D721Med (cell line): ENCODE measurements at regions not wholly inside any gene's neighbourhood (a gene's known extent, or its start where the extent isn't known, plus 50 kb on each side); places are given as distances from the start of the nearest gene placed in this dataset.

ENCODE experiments used
- DNase-seq: peaks from one replicate; pipeline ENCODE4 v3.0.0; 2011; ENCODE audit warnings: low spot score; ENCODE audit not compliant: insufficient read length
- FAIRE-seq: peaks from 2 replicates; lab custom pipeline; 2011; peaks lifted over from hg19 to GRCh38; lab: Jason Lieb, UNC
- TF ChIP-seq, protein P1 (sequence below): IDR thresholded peaks from 2 replicates; pipeline ENCODE4 v1.5.1; 2012; ENCODE audit warnings: mild to moderate bottlenecking, control low read depth; ENCODE audit not compliant: insufficient read depth; ENCODE audit errors: missing control alignments

GRCh38 chr1:106897976-106898375 is 158.5 kb upstream of the PRMT6 start:
- DNase-seq (no peak), FAIRE-seq (no peak)
- TF ChIP-seq, protein P1, sequence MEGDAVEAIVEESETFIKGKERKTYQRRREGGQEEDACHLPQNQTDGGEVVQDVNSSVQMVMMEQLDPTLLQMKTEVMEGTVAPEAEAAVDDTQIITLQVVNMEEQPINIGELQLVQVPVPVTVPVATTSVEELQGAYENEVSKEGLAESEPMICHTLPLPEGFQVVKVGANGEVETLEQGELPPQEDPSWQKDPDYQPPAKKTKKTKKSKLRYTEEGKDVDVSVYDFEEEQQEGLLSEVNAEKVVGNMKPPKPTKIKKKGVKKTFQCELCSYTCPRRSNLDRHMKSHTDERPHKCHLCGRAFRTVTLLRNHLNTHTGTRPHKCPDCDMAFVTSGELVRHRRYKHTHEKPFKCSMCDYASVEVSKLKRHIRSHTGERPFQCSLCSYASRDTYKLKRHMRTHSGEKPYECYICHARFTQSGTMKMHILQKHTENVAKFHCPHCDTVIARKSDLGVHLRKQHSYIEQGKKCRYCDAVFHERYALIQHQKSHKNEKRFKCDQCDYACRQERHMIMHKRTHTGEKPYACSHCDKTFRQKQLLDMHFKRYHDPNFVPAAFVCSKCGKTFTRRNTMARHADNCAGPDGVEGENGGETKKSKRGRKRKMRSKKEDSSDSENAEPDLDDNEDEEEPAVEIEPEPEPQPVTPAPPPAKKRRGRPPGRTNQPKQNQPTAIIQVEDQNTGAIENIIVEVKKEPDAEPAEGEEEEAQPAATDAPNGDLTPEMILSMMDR: no peak

DNA sequence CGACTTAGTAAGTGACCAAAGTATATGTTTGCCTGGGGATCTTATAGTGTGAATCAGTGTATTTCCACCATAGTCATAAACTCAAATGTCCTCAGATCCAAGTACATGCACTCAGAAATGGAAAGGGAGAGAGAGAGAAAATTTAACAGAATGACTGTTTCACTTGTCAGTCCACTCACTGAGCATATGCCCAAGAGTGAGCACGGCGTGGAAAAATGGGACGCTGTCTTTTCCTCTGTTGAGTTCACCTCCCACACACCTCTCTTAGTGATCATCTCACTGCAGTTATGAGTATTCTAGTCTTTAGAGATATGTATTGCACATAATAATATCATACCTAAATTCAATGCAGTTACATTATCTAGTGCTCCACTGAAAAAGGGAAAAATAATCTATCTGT is 156.8 kb upstream of the PRMT6 start:
- DNase-seq (no peak), FAIRE-seq (no peak)
- TF ChIP-seq, protein P1: no peak

GRCh38 chr1:106907795-106908194 is 148.7 kb upstream of the PRMT6 start:
- TF ChIP-seq, protein P1: no peak
- FAIRE-seq (no peak), DNase-seq (no peak)

GRCh38 chr1:106908689-106909088 is 147.8 kb upstream of the PRMT6 start:
- TF ChIP-seq, protein P1: no peak
- FAIRE-seq (no peak), DNase-seq (no peak)

- no peak for DNase-seq
- FAIRE-seq: no peak
Measured at GRCh38 chr1:106910798-106911197, 145.7 kb upstream of the PRMT6 start.

GRCh38 chr1:106912131-106912530 is 144.3 kb upstream of the PRMT6 start:
- TF ChIP-seq, protein P1: no peak
- no peak for FAIRE-seq

More at GRCh38 chr1:106910798-106911197, 145.7 kb upstream of the PRMT6 start:
- TF ChIP-seq, protein P1: no peak

DNA sequence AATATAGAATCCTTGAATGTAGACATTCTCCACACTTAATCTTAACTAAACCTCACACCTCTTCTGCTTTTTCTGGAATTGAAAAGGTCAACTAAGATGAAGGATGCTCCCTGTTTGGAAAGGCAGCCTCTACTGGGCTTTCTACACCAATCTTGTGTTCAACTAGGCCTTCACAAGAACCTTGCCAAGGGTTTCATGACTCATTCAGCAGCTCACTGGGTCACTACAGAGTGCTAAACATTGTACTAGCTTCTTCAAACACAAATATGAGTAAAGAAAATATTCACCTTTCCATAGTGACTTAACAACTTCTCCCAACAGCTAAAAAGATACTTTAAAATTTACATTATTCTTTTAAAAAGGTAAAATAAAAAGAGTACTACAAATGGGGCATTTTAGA is 135.3 kb upstream of the PRMT6 start:
- TF ChIP-seq, protein P1: no peak
- FAIRE-seq (no peak), DNase-seq (no peak)

More at GRCh38 chr1:106912131-106912530, 144.3 kb upstream of the PRMT6 start:
- DNase-seq: no peak
